ENCODE measurements at regions not wholly inside any gene's neighbourhood (a gene's known extent, or its start where the extent isn't known, plus 50 kb on each side); places are given as distances from the start of the nearest gene placed in this dataset.
"Not testable (repeated sequence)": the region's sequence is repeated elsewhere in the genome, so short reads cannot be mapped to it uniquely, and the experiment has no call there.

GRCh38 chr5:163913548-163913947, 408.1 kb downstream of the MAT2B start:
- DNase-seq (ENCODE audit: low spot score), result no peak
- TF ChIP-seq CTCF (IDR thresholded peaks at IDR 0.05; ENCODE audit: extremely low read depth, insufficient read depth, missing control alignments), result no peak
- in situ Hi-C loops (cut with MboI; ENCODE audit: low pct_unique_long_range_greater_than_20kb, low sequenced_read_pairs, unreplicated experiment), result no loop called here

- in situ Hi-C loops (cut with MboI; ENCODE audit: low pct_unique_long_range_greater_than_20kb, low sequenced_read_pairs, unreplicated experiment), result no loop called here
- TF ChIP-seq CTCF (IDR thresholded peaks at IDR 0.05; ENCODE audit: extremely low read depth, insufficient read depth, missing control alignments), result no peak
- no peak for DNase-seq (ENCODE audit: low spot score)
Measured at GRCh38 chr5:163914910-163915309, 409.5 kb downstream of the MAT2B start.

GRCh38 chr5:163915481-163915961, 410.1 kb downstream of the MAT2B start:
- in situ Hi-C loops (cut with MboI; ENCODE audit: low pct_unique_long_range_greater_than_20kb, low sequenced_read_pairs, unreplicated experiment), result no loop called here
- DNase-seq (ENCODE audit: low spot score), result peak; percentile 4
- no peak for TF ChIP-seq CTCF (IDR thresholded peaks at IDR 0.05; ENCODE audit: extremely low read depth, insufficient read depth, missing control alignments)

- no peak for TF ChIP-seq CTCF (IDR thresholded peaks at IDR 0.05; ENCODE audit: extremely low read depth, insufficient read depth, missing control alignments)
- in situ Hi-C loops (cut with MboI; ENCODE audit: low pct_unique_long_range_greater_than_20kb, low sequenced_read_pairs, unreplicated experiment), result no loop called here
- DNase-seq (ENCODE audit: low spot score), result peak; percentile 4
Measured at GRCh38 chr5:163916376-163916775, 411.0 kb downstream of the MAT2B start.

- in situ Hi-C loops (cut with MboI; ENCODE audit: low pct_unique_long_range_greater_than_20kb, low sequenced_read_pairs, unreplicated experiment), result no loop called here
- no peak for TF ChIP-seq CTCF (IDR thresholded peaks at IDR 0.05; ENCODE audit: extremely low read depth, insufficient read depth, missing control alignments)
- DNase-seq (ENCODE audit: low spot score), result no peak
Measured at GRCh38 chr5:163916861-163917260, 411.4 kb downstream of the MAT2B start.

- no peak for TF ChIP-seq CTCF (IDR thresholded peaks at IDR 0.05; ENCODE audit: extremely low read depth, insufficient read depth, missing control alignments)
- DNase-seq (ENCODE audit: low spot score), result no peak
- in situ Hi-C loops (cut with MboI; ENCODE audit: low pct_unique_long_range_greater_than_20kb, low sequenced_read_pairs, unreplicated experiment), result no loop called here
Measured at GRCh38 chr5:163917747-163918146, 412.3 kb downstream of the MAT2B start.

- DNase-seq (ENCODE audit: low spot score); in situ Hi-C loops (cut with MboI; ENCODE audit: low pct_unique_long_range_greater_than_20kb, low sequenced_read_pairs, unreplicated experiment): not testable (repeated sequence)
Measured at GRCh38 chr5:163934990-163935389, 429.6 kb downstream of the MAT2B start.
